Fibroblast of the aortic adventitia (primary cell): ENCODE measurements at regions not wholly inside any gene's neighbourhood (a gene's known extent, or its start where the extent isn't known, plus 50 kb on each side); places are given as distances from the start of the nearest gene placed in this dataset. TPM values are rescaled to one million over a fixed set of nuclear protein-coding genes. Genes with fewer than 3 reads are reported as not detected.

ENCODE experiments used
- DNase-seq: peaks from one replicate; pipeline ENCODE4 v3.0.0-alpha.2; 2010; ENCODE audit warnings: low read depth
- H3K4me3 ChIP-seq: 2 replicates; pipeline ENCODE4 v1.5.1; 2011; ENCODE audit warnings: low read depth, mild to moderate bottlenecking, control low read depth, low read length, moderate library complexity
- small RNA-seq: library from RNA; depleted of rRNA; stranded (forward); fragments of <200 nt; gene quantifications from one replicate; pipeline ENCODE3, GENCODE V24; 2012
- TF ChIP-seq, protein P1 (sequence below): IDR thresholded peaks from 2 replicates; pipeline ENCODE4 v1.5.1; 2011; ENCODE audit warnings: mild to moderate bottlenecking, low read length, control low read depth, inconsistent platforms; ENCODE audit not compliant: insufficient read depth

DNA sequence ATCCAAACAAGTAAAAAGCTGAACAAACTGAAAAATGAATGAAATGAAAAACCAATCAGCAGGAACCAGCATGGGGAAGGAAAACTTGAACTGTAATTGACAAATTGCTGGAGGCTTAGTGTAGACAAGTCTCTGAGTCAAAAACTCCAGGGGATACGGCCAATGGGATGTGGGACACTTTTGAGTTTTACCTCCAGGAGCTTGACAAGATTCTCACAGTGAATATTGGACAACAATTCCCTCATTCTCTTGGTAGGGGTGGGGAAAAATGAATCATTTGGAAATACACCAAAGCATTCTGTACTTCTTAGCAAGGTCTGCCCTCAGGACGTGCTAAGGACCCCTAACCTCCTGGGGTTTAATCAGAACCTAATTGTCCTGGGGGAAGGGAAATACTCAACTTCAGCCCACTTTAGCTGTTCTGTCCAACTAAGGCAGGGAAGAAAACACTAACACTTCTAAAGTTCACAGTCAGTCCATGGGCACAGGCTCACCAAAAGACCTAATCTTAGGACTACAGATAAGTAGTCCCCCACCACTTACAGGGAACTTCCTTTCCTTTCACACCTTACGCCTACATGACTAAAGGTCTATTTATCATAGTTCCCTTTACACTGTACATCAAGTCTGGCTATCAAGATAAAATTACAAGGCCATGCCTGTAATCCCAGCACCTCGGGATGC is 60.7 kb upstream of the CDC42BPA start:
- H3K4me3 ChIP-seq = no peak overlapping the region
- DNase-seq = no peak
- TF ChIP-seq, protein P1, sequence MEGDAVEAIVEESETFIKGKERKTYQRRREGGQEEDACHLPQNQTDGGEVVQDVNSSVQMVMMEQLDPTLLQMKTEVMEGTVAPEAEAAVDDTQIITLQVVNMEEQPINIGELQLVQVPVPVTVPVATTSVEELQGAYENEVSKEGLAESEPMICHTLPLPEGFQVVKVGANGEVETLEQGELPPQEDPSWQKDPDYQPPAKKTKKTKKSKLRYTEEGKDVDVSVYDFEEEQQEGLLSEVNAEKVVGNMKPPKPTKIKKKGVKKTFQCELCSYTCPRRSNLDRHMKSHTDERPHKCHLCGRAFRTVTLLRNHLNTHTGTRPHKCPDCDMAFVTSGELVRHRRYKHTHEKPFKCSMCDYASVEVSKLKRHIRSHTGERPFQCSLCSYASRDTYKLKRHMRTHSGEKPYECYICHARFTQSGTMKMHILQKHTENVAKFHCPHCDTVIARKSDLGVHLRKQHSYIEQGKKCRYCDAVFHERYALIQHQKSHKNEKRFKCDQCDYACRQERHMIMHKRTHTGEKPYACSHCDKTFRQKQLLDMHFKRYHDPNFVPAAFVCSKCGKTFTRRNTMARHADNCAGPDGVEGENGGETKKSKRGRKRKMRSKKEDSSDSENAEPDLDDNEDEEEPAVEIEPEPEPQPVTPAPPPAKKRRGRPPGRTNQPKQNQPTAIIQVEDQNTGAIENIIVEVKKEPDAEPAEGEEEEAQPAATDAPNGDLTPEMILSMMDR = no peak

DNA sequence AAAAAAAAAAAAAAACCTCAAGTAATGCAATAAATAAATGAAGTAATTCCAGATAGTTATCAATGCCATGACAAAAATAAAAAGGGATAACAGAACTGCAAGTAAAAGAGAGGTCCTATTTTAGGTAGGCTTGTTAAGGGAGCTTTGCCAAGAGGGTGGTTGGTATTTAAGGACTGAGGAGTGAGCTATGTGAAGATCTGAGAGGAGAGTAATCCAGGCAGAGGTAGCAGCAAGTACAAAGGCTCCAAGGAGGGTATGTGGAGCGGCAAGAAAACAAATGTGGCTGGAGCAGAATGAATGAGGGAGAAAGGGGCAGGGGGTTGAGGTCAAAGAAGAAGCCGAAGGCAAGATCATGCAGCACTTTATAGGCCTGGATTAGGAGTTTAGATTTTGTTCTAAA is 59.9 kb upstream of the CDC42BPA start:
- H3K4me3 ChIP-seq = no peak overlapping the region
- no peak for DNase-seq
- TF ChIP-seq, protein P1 = no peak

DNA sequence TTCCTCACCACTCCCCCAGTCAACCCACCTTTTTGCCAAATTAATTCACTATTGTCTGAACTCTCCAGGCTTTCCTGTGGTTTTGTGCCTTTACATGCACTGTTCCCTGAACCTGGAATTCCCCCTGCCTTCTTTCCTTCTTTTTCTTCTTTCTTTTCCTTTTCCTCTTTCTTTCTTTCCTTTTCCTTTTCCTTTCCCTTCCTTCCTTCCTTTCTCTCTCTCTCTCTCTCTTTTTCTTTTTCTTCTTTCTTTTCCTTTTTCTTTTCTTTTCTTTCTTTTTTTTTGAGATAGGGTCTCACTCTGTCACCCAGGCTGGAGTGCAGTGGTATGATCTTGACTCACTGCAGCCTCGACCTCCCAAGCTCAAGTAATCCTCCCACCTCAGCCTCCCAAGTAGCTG is 56.6 kb upstream of the CDC42BPA start:
- DNase-seq = no peak
- TF ChIP-seq, protein P1 = no peak
- H3K4me3 ChIP-seq = no peak overlapping the region

DNA sequence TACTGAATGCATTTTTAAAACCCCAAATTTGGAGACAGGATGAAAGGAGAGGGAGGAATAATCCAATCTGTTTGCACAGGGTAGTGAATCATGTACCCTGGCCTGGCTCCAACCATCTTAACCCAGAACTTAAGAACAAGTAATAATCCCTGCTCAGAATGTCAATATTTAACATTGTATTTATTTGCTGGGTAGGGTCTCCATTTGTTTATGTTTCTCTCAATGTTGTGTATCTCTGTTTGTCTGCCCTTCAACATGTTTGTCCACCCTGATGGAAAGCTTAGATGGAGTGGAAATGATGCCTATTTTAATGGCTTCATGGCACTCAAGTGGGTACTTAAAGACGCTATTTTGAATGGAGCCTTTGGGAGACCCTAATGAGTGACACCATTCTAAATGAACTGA is 54.4 kb upstream of the CDC42BPA start:
- TF ChIP-seq, protein P1 = no peak
- DNase-seq = peak; percentile 66
- no peak overlapping the region for H3K4me3 ChIP-seq

DNA sequence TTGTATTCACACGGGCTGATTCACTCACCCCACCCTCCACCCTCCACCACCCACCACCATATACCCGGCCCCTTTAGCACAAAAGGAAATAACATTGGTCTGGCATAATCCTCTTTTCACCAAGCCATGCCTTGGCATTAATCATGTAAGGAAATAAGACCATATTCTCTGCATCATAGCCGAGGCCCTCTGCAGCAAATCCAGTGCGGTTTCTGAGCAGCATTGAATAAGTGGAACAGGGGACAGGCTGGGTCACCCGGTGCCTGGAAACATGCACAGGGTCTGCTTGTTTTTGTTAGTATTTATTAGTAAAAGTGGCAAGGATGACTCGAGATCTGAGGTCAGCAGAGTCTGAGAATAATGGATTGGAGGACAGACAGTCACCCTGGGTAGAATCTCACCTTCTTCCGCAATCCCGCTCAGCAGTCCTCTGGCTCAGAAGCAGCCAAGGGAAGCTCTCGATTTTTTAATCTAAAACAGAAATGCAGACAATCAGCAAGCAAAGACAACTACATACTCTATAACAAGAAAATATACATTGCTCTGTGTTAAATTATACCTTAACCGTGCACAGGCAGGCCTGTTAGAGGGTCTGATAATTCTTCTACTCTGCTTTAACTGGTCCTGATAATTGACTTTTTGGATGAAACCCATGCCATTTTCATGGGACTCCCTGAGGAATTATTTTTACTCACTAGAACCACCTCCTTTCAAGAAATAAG is 52.4 kb upstream of the CDC42BPA start:
- DNase-seq = no peak
- H3K4me3 ChIP-seq = no peak overlapping the region
- TF ChIP-seq, protein P1 = no peak

DNA sequence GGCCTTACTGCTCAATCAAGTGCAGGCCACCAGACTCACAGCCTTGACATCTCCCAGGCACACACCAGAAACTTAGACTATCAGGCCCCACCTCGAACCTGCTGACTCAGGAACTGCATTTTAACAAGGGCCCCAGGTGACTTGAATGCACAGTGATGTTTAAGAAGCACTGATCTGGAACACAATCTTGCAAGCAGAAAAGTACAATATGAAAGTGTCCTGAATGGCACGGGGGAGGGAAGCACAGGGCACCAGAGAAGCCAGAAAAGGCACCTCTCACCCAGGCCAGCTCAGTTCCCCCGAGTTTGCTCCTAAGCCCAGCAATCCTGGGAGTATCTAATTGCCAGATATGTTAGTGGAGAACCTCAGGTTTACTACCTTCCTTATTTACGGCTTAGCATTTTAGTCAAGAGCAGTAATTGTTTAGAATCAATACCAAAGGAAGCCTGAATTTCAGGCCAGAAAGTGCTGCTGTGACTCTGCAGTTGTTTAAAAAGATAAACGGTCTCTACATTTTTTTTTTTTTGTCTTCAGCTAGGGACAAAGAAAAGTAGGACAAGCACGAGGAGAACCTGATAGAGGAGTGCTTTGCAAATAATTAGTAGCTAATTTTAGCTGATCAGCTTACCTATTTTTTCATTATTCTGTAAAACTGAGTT is 50.9 kb upstream of the CDC42BPA start:
- no peak overlapping the region for H3K4me3 ChIP-seq
- DNase-seq = no peak
- TF ChIP-seq, protein P1 = no peak

Small RNAs in the stretch of these regions (small RNA-seq; reads per million reads assigned to genes)
- not detected for gene AL451054.2
- gene BTF3P9 = not detected
